ENCODE measurements at regions not wholly inside any gene's neighbourhood (a gene's known extent, or its start where the extent isn't known, plus 50 kb on each side); places are given as distances from the start of the nearest gene placed in this dataset.

DNA sequence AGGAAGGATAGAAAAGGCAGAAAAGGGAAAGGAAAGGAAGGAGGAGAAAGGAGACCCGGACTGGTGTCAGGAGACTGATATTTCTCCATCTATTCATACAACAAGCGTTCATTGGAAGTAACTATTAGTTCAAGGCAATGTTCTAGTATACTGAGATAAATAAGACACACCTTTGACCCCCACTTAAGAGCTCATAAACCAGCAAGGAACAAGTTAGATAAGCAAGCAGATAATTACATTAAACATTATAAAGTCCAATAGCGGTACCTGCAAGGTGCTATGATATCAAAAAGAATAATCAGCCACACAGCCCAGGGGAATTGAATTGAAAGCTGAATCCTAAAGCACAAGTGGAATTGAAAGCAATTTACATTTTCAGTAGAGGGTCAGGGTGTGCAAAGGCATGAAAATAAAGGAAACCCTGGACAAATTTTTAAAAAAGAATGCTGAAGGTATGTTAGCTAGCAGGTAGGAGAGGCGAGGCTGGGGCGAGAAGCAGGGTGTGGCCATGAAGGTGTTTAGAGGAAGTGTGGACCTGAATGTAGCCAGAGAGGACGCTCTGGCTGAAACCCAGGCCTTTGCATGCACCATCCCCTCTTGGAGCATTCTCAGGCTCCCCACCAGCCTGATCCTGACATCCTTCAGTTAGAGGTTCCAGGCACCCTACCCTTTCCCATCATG lies 200.0 kb downstream of the SETD4 start:
- no peaks in the 10 kb centered on the region for H3K27me3 ChIP-seq (ENCODE audit: control insufficient read depth, insufficient read depth)
- DNase-seq (no peak), ATAC-seq (no peak)
- no peak overlapping the region for H3K27ac ChIP-seq (ENCODE audit: low read length)
- H3K9me3 ChIP-seq (ENCODE audit: control insufficient read depth, low read length) = no peaks in the 10 kb centered on the region
- H3K4me3 ChIP-seq (ENCODE audit: low read length) = no peak overlapping the region
- intact Hi-C loops (cut with DNase I) = no loop called here
- no peaks in the 10 kb centered on the region for H3K4me1 ChIP-seq (ENCODE audit: control insufficient read depth, insufficient read depth, low read length)
- 93% methylated on average over 6 of the region's 6 CpGs for WGBS

DNA sequence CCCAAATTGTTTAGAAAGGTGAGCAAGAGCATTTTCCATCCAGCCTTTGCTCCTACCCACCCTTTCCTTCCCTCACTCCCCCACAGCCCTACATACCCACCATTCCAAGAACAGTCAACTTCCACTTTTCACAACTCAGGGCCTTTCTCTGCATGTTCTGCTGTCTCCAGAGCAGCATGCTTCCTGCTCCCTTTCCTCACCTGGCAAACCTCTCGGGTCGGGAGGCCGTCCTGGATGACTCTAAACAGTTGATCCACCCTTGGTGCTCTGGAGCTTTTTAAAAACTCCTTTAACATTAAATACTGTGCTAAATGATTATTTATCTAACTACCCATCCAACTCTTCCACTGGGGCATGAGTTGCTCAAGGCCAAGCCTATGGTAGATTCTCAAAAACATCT lies 200.6 kb downstream of the SETD4 start:
- no peak overlapping the region for H3K27ac ChIP-seq (ENCODE audit: low read length)
- no peaks in the 10 kb centered on the region for H3K27me3 ChIP-seq (ENCODE audit: control insufficient read depth, insufficient read depth)
- H3K9me3 ChIP-seq (ENCODE audit: control insufficient read depth, low read length) = no peaks in the 10 kb centered on the region
- H3K4me1 ChIP-seq (ENCODE audit: control insufficient read depth, insufficient read depth, low read length) = no peaks in the 10 kb centered on the region
- ATAC-seq = no peak
- no peak overlapping the region for H3K4me3 ChIP-seq (ENCODE audit: low read length)
- intact Hi-C loops (cut with DNase I) = no loop called here
- no peak for DNase-seq
- WGBS = 85% methylated on average over 3 of the region's 3 CpGs

DNA sequence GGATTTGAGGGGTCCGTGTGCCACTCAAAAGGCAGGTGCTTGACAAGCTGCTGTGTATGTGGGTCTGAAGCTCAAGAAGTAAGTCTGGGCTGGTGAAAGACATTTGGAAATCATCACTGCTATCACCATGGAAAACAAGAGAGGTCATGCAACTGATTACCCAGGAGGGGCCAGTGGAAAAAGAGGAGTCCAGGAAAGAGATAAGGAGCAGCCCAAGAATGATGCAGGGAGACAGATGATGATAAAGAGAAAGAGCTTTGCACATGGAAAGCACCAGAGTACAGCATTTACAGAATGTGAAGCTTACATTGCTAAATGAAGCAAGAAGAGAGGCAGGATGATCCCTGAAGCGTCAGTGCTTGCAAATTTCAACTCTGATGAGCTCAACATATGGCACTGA lies 203.2 kb downstream of the SETD4 start:
- ATAC-seq (no peak), DNase-seq (no peak)
- WGBS = 44% methylated on average over 2 of the region's 2 CpGs
- intact Hi-C loops (cut with DNase I) = no loop called here
- Histone ChIP-seq H3K27ac (ENCODE audit: low read length) (no peak overlapping the region), H3K27me3 (ENCODE audit: control insufficient read depth, insufficient read depth) (peaks cover 3% of the 10 kb centered on the region), H3K9me3 (ENCODE audit: control insufficient read depth, low read length) (no peaks in the 10 kb centered on the region), H3K4me3 (ENCODE audit: low read length) (no peak overlapping the region), H3K4me1 (ENCODE audit: control insufficient read depth, insufficient read depth, low read length) (no peaks in the 10 kb centered on the region)

DNA sequence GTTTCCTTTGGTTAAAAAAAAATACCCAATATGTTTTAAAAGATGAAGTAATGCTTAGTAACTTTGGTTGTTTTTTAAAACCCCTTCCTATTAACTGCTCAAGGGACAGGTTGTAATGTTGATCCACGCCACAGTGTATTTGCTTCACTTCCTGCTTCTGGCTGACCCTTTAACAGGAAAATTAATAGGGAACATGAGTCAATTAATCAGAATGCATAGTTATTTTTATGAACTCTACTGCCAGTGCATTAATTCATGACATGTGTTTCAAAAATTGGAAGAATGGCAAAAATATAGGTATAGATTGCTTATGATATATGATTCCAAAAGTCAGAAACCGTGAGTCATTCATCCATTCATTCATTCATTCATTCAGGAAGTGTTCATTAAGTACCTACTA lies 204.8 kb downstream of the SETD4 start:
- intact Hi-C loops (cut with DNase I) = no loop called here

DNA sequence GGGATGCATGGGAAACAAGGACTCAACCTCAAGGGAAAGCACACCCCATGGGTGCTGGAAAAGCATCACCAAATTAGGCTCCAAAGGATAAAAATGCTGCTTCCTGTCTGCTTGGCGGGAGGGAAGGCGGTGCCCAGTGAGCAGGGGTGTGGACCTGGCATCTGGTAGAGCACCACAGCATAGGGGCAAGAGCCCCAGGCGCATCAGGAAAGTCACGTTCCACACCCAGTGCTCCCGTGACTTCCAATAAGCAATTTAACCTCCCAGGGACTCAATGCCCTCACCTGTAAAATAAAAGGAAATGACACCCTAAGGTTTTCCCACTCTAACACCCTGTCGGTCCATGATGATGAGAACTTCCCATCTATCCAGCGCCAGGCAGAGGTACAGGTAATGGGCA lies 206.0 kb downstream of the SETD4 start:
- intact Hi-C loops (cut with DNase I) = no loop called here
- Histone ChIP-seq H3K27ac (ENCODE audit: low read length) (no peak overlapping the region), H3K9me3 (ENCODE audit: control insufficient read depth, low read length) (no peaks in the 10 kb centered on the region), H3K27me3 (ENCODE audit: control insufficient read depth, insufficient read depth) (peaks cover 3% of the 10 kb centered on the region), H3K4me1 (ENCODE audit: control insufficient read depth, insufficient read depth, low read length) (peaks cover 7% of the 10 kb centered on the region), H3K4me3 (ENCODE audit: low read length) (no peak overlapping the region)
- 91% methylated on average over 7 of the region's 7 CpGs for WGBS
- no peak for ATAC-seq
- no peak for DNase-seq

More for the DNA sequence above, 204.8 kb downstream of the SETD4 start:
- ATAC-seq (no peak), DNase-seq (no peak)
- H3K27me3 ChIP-seq (ENCODE audit: control insufficient read depth, insufficient read depth) = peaks cover 3% of the 10 kb centered on the region
- WGBS = 72% methylated on average over 2 of the region's 2 CpGs
- H3K27ac ChIP-seq (ENCODE audit: low read length) = no peak overlapping the region
- peaks cover 6% of the 10 kb centered on the region for H3K4me1 ChIP-seq (ENCODE audit: control insufficient read depth, insufficient read depth, low read length)
- no peaks in the 10 kb centered on the region for H3K9me3 ChIP-seq (ENCODE audit: control insufficient read depth, low read length)
- no peak overlapping the region for H3K4me3 ChIP-seq (ENCODE audit: low read length)

DNA sequence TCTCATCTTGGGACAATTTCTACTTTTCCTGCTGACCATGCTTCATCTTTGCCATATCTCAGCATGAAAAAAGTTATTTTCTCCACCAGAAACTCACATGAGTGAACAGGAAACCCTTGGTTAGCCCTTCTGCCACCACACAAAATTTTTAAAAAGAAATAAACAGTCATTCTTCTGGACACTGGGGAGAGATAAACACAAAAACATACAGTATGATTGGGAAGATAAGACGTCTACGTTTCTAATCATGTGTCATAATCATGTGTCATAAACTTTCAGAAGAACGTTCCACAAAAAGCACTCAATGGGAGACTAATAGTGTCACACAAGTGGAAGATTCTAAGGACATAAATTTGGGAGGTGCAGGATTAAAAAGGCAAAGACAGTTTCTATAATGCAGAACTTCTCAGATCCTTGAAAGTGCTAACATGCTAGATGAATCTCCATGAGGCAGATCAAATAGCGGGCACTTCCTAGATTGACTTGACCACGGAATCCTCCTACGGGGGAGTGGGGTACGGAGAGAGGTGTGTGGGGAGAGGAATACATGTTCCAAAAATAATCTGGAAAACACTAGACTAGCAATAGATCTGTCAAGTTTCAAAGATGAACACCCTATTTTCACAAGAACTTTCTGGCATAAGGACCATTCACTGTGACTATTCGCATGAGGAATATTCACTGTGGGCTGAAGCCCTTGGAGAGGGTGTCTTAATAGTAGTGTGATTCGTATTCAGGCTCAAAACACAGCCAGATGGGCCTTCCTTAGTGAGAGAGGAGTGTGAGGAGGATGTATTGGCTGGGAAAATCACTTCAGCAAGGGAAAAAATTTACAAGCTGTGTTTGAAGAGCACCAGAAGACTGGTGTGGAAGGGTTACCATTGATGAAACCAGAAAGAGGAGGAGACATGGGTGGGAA lies 206.7 kb downstream of the SETD4 start:
- peaks cover 3% of the 10 kb centered on the region for H3K27me3 ChIP-seq (ENCODE audit: control insufficient read depth, insufficient read depth)
- no peaks in the 10 kb centered on the region for H3K9me3 ChIP-seq (ENCODE audit: control insufficient read depth, low read length)
- WGBS = 73% methylated on average over 9 of the region's 9 CpGs
- intact Hi-C loops (cut with DNase I) = no loop called here
- ATAC-seq = no peak
- peaks cover 7% of the 10 kb centered on the region for H3K4me1 ChIP-seq (ENCODE audit: control insufficient read depth, insufficient read depth, low read length)
- no peak overlapping the region for H3K27ac ChIP-seq (ENCODE audit: low read length)
- no peak overlapping the region for H3K4me3 ChIP-seq (ENCODE audit: low read length)
- DNase-seq = no peak

DNA sequence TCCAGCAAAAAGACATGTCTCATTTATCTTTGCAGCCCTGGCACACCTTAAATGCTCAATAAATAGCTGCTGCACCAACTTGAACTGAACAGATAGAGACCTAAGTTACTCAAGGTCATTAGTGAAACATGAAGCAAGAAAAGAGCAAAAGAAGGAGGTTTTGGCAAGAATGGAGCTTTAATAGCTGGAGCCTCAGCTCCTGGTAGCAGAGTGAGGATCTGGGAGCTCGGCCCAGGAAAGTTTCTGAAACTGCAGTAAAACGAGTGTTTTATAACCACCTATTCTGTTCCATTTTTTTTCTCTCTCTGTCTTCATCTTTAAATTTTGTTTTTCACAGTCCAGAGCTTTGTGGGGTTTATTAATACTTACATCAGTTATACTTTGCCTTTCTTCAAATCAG lies 207.5 kb downstream of the SETD4 start:
- Histone ChIP-seq H3K4me1 (ENCODE audit: control insufficient read depth, insufficient read depth, low read length) (peaks cover 7% of the 10 kb centered on the region), H3K27ac (ENCODE audit: low read length) (no peak overlapping the region), H3K9me3 (ENCODE audit: control insufficient read depth, low read length) (no peaks in the 10 kb centered on the region), H3K27me3 (ENCODE audit: control insufficient read depth, insufficient read depth) (peaks cover 3% of the 10 kb centered on the region), H3K4me3 (ENCODE audit: low read length) (no peak overlapping the region)
- peak in 1 of 3 donors; percentile 69 for DNase-seq
- ATAC-seq = peak in 1 of 2 donors; percentile 27
- intact Hi-C loops (cut with DNase I) = no loop called here
- WGBS = 58% methylated on average over 2 of the region's 2 CpGs

DNA sequence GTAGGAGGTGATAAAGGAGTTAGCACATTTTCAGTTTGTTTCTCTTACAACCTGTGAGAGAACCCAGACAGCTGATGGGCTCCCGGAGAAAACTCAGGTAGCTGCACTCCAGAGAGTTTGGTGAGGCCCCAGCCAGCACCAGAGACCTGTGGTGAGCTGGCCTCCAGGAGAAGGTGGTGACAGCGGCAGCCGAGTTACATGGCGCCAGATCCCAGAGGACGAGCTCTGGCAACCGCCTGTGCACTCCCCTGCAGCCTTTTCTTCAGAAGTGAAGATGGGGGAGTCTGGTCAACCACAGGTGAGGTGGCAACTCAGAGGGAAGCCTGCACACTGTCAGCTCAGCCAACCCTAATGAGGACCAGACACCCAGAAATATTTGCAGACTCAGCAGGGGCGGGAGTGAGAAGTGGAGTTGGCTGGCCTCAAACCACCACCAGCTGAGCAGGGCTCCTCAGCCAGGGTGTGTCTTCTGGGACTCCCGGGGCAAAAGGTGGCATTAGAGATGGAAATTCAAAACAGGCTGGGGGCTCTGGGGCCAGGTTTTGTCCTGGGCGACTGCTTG lies 209.7 kb downstream of the SETD4 start:
- H3K27me3 ChIP-seq (ENCODE audit: control insufficient read depth, insufficient read depth) = peaks cover 3% of the 10 kb centered on the region
- WGBS = 42% methylated on average over 9 of the region's 9 CpGs
- H3K4me1 ChIP-seq (ENCODE audit: control insufficient read depth, insufficient read depth, low read length) = peaks cover 7% of the 10 kb centered on the region
- DNase-seq (peak in 2 of 3 donors; percentile 56), ATAC-seq (peak in 1 of 2 donors; percentile 37)
- H3K4me3 ChIP-seq (ENCODE audit: low read length) = no peak overlapping the region
- H3K27ac ChIP-seq (ENCODE audit: low read length) = no peak overlapping the region
- H3K9me3 ChIP-seq (ENCODE audit: control insufficient read depth, low read length) = no peaks in the 10 kb centered on the region
- intact Hi-C loops (cut with DNase I) = no loop called here

DNA sequence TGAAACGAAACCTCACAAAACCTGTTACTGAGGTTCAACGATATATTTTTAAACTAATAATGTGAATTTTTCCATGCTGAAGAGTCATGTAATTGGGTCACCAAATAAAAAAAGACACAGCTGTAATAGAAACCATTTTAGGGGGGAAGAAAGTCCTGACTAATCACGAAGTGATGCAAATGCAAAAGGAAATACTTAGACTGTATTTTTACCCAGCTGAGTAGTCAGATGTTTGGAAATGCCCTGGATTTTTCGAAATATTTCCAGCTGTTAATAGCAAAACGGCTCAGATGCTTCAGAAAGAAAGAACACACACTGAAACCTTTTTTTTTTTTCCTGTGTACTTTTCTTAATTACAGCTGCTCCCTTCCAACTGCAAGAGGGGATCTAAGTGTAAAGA lies 210.3 kb downstream of the SETD4 start:
- peak; percentile 42 to 73 for ATAC-seq
- DNase-seq = no peak
- Histone ChIP-seq H3K27ac (ENCODE audit: low read length) (no peak overlapping the region), H3K4me3 (ENCODE audit: low read length) (no peak overlapping the region), H3K27me3 (ENCODE audit: control insufficient read depth, insufficient read depth) (peaks cover 3% of the 10 kb centered on the region), H3K4me1 (ENCODE audit: control insufficient read depth, insufficient read depth, low read length) (peaks cover 7% of the 10 kb centered on the region), H3K9me3 (ENCODE audit: control insufficient read depth, low read length) (no peaks in the 10 kb centered on the region)
- intact Hi-C loops (cut with DNase I) = no loop called here
- WGBS = 43% methylated on average over 5 of the region's 5 CpGs

DNA sequence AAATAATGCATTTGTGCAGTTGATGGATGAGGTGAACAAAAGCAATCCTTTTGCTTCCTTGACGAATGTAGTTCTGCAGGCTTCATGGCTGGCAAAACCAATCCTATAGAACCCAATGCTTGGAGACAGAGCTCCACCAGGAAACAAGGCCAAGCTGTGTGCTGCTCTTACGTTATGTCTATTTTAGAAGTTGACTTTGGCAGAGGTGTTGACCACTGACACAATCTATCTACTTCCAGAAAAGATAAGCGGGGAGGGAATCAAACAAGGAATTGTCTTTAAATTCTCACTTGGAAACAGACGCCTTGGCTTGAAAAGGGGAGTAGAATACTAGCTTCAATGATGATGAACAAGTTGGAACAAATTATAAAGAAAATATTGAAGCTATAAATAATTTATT lies 211.2 kb downstream of the SETD4 start:
- intact Hi-C loops (cut with DNase I) = loop anchor here in 3 of 4 donors (10.0 kb wide), 3 partner anchors 794 to 1104 kb away; no protein-coding TSS in a partner anchor
- no peaks in the 10 kb centered on the region for H3K9me3 ChIP-seq (ENCODE audit: control insufficient read depth, low read length)
- no peak overlapping the region for H3K4me3 ChIP-seq (ENCODE audit: low read length)
- DNase-seq (no peak), ATAC-seq (peak; percentile 66 to 76)
- WGBS = 23% methylated on average over 4 of the region's 4 CpGs
- no peak overlapping the region for H3K27ac ChIP-seq (ENCODE audit: low read length)
- peaks cover 3% of the 10 kb centered on the region for H3K27me3 ChIP-seq (ENCODE audit: control insufficient read depth, insufficient read depth)
- peaks cover 7% of the 10 kb centered on the region for H3K4me1 ChIP-seq (ENCODE audit: control insufficient read depth, insufficient read depth, low read length)
